H1 (cell line): ENCODE measurements at regions not wholly inside any gene's neighbourhood (a gene's known extent, or its start where the extent isn't known, plus 50 kb on each side); places are given as distances from the start of the nearest gene placed in this dataset.

Experiments
- CEBPB ChIP-seq: IDR thresholded peaks from 2 replicates; pipeline ENCODE4 v1.6.1; 2012; ENCODE audit warnings: low read depth, low read length
- JUN ChIP-seq: IDR thresholded peaks from 2 replicates; pipeline ENCODE4 v1.6.1; 2011; ENCODE audit warnings: low read depth, mild to moderate bottlenecking, improper control_type of control experiment, low read length
- RBBP5 ChIP-seq: IDR thresholded peaks from 2 replicates; pipeline ENCODE4 v1.7.1; 2012; ENCODE audit warnings: low read depth, mild to moderate bottlenecking, inconsistent platforms, low read length, moderate library complexity, borderline replicate concordance
- SRF ChIP-seq: IDR thresholded peaks from 2 replicates; pipeline ENCODE4 v1.6.1; 2011; ENCODE audit warnings: mild to moderate bottlenecking, low read depth, low read length, moderate library complexity
- TF ChIP-seq, protein P1 (sequence below): fragments of 300-600 bp; sonication (generic); IDR thresholded peaks from 2 replicates; pipeline ENCODE4 v1.7.1; 2012; ENCODE audit warnings: low read length, moderate library complexity, mild to moderate bottlenecking, inconsistent platforms; ENCODE audit not compliant: insufficient replicate concordance

DNA sequence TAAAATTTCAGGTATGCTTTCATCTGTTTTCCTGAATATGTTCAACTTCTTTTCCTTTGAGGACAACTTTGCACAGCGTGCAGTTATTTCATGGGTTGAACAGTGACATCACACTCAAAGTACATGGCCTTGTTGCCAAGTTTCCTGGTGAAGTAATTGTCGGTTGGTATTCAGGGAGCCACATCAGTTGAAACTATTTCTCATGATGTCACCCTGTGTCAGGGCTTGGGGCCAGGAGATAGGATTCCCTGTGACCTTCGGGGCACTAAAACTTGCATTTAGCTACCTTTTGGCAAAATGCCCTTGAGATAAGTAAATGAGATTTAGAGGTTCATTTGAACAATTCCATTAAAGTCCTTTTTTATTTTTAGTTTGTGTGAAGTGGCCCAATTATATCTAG, 383.9 kb downstream of the SH3GL2 start (continued):
- TF ChIP-seq, protein P1, sequence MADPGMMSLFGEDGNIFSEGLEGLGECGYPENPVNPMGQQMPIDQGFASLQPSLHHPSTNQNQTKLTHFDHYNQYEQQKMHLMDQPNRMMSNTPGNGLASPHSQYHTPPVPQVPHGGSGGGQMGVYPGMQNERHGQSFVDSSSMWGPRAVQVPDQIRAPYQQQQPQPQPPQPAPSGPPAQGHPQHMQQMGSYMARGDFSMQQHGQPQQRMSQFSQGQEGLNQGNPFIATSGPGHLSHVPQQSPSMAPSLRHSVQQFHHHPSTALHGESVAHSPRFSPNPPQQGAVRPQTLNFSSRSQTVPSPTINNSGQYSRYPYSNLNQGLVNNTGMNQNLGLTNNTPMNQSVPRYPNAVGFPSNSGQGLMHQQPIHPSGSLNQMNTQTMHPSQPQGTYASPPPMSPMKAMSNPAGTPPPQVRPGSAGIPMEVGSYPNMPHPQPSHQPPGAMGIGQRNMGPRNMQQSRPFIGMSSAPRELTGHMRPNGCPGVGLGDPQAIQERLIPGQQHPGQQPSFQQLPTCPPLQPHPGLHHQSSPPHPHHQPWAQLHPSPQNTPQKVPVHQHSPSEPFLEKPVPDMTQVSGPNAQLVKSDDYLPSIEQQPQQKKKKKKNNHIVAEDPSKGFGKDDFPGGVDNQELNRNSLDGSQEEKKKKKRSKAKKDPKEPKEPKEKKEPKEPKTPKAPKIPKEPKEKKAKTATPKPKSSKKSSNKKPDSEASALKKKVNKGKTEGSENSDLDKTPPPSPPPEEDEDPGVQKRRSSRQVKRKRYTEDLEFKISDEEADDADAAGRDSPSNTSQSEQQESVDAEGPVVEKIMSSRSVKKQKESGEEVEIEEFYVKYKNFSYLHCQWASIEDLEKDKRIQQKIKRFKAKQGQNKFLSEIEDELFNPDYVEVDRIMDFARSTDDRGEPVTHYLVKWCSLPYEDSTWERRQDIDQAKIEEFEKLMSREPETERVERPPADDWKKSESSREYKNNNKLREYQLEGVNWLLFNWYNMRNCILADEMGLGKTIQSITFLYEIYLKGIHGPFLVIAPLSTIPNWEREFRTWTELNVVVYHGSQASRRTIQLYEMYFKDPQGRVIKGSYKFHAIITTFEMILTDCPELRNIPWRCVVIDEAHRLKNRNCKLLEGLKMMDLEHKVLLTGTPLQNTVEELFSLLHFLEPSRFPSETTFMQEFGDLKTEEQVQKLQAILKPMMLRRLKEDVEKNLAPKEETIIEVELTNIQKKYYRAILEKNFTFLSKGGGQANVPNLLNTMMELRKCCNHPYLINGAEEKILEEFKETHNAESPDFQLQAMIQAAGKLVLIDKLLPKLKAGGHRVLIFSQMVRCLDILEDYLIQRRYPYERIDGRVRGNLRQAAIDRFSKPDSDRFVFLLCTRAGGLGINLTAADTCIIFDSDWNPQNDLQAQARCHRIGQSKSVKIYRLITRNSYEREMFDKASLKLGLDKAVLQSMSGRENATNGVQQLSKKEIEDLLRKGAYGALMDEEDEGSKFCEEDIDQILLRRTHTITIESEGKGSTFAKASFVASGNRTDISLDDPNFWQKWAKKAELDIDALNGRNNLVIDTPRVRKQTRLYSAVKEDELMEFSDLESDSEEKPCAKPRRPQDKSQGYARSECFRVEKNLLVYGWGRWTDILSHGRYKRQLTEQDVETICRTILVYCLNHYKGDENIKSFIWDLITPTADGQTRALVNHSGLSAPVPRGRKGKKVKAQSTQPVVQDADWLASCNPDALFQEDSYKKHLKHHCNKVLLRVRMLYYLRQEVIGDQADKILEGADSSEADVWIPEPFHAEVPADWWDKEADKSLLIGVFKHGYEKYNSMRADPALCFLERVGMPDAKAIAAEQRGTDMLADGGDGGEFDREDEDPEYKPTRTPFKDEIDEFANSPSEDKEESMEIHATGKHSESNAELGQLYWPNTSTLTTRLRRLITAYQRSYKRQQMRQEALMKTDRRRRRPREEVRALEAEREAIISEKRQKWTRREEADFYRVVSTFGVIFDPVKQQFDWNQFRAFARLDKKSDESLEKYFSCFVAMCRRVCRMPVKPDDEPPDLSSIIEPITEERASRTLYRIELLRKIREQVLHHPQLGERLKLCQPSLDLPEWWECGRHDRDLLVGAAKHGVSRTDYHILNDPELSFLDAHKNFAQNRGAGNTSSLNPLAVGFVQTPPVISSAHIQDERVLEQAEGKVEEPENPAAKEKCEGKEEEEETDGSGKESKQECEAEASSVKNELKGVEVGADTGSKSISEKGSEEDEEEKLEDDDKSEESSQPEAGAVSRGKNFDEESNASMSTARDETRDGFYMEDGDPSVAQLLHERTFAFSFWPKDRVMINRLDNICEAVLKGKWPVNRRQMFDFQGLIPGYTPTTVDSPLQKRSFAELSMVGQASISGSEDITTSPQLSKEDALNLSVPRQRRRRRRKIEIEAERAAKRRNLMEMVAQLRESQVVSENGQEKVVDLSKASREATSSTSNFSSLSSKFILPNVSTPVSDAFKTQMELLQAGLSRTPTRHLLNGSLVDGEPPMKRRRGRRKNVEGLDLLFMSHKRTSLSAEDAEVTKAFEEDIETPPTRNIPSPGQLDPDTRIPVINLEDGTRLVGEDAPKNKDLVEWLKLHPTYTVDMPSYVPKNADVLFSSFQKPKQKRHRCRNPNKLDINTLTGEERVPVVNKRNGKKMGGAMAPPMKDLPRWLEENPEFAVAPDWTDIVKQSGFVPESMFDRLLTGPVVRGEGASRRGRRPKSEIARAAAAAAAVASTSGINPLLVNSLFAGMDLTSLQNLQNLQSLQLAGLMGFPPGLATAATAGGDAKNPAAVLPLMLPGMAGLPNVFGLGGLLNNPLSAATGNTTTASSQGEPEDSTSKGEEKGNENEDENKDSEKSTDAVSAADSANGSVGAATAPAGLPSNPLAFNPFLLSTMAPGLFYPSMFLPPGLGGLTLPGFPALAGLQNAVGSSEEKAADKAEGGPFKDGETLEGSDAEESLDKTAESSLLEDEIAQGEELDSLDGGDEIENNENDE: no peak
- TF ChIP-seq RBBP5: no peak
- no peak for TF ChIP-seq SRF
- no peak for TF ChIP-seq JUN
- TF ChIP-seq CEBPB: no peak
- TF ChIP-seq, all 59 proteins: peak for 0
